ENCODE measurements at regions not wholly inside any gene's neighbourhood (a gene's known extent, or its start where the extent isn't known, plus 50 kb on each side); places are given as distances from the start of the nearest gene placed in this dataset.

DNA sequence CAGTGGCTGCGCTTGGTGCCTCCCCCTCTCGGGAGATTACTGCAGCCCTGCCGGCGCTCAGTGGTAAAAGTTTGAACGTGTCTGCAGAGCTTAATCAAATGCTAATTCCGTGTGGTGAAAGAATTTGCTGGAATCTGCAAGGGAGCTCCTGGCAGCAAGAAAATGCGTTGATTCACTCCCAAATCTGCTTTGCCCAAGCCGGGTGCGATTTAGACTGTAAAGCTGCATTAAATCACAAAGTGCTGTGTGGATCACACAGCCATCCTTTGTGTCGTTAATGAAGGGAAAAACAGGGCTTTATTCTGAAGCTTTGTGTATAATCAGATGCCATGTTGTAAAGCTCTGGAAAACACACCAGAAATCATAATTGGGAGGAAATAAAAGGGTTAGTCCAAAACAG is 444.1 kb downstream of the BCOR start:
- Histone ChIP-seq H4K20me1 (ENCODE audit: insufficient read depth) (no peaks in the 10 kb centered on the region), H3K27me3 (replicated peaks; ENCODE audit: insufficient read depth) (no peaks in the 10 kb centered on the region), H3K9me3 (ENCODE audit: low read depth) (no peaks in the 10 kb centered on the region), H3K36me3 (ENCODE audit: low read depth) (no peaks in the 10 kb centered on the region), H3K4me1 (ENCODE audit: insufficient read depth) (peaks cover 7% of the 10 kb centered on the region), H3K27ac (no peak overlapping the region), H3K9me2 (ENCODE audit: insufficient read depth) (no peaks in the 10 kb centered on the region), H3K9ac (no peak overlapping the region), H3K4me2 (ENCODE audit: unreplicated experiment) (peak overlapping the region; percentile 49), H3F3A (ENCODE audit: insufficient read depth) (no peaks in the 10 kb centered on the region), H2AFZ (no peak overlapping the region), H3K4me3 (no peak overlapping the region), H3K79me2 (ENCODE audit: insufficient read depth) (no peaks in the 10 kb centered on the region)
- 5 to 13% methylated on average over 9 to 10 of the region's 10 CpGs for WGBS, 2 experiments (ENCODE audit: low coverage in 1 of 2, low lambda C conversion rate in 2 of 2, missing lambda C conversion rate in 2 of 2)
- in situ Hi-C loops (cut with MboI): no loop called here
- no peak for TF ChIP-seq EZH2phosphoT487 (IDR thresholded peaks at IDR 0.05; ENCODE audit: insufficient read depth, low read depth)
- TF ChIP-seq EZH2 (IDR thresholded peaks at IDR 0.05; ENCODE audit: insufficient read depth, poor library complexity, severe bottlenecking): no peak
- no peak for DNase-seq

- H3K36me3 ChIP-seq (ENCODE audit: low read depth): no peaks in the 10 kb centered on the region
- no peaks in the 10 kb centered on the region for H4K20me1 ChIP-seq (ENCODE audit: insufficient read depth)
- no peak overlapping the region for H3K4me3 ChIP-seq
- in situ Hi-C loops (cut with MboI): no loop called here
- no peaks in the 10 kb centered on the region for H3K27me3 ChIP-seq (replicated peaks; ENCODE audit: insufficient read depth)
- DNase-seq: no peak
- H3F3A ChIP-seq (ENCODE audit: insufficient read depth): no peaks in the 10 kb centered on the region
- H3K4me1 ChIP-seq (ENCODE audit: insufficient read depth): peaks cover 7% of the 10 kb centered on the region; the same call in 1 of the 2 replicates
- no peak overlapping the region for H2AFZ ChIP-seq
- H3K4me2 ChIP-seq (ENCODE audit: unreplicated experiment): no peak overlapping the region
- 52 to 60% methylated on average over 13 to 14 of the region's 16 CpGs for WGBS, 2 experiments (ENCODE audit: low coverage in 1 of 2, low lambda C conversion rate in 2 of 2, missing lambda C conversion rate in 2 of 2)
- TF ChIP-seq EZH2 (IDR thresholded peaks at IDR 0.05; ENCODE audit: insufficient read depth, poor library complexity, severe bottlenecking): no peak
- no peak for TF ChIP-seq EZH2phosphoT487 (IDR thresholded peaks at IDR 0.05; ENCODE audit: insufficient read depth, low read depth)
- no peak overlapping the region for H3K9ac ChIP-seq
- H3K9me3 ChIP-seq (ENCODE audit: low read depth): no peaks in the 10 kb centered on the region
- no peaks in the 10 kb centered on the region for H3K9me2 ChIP-seq (ENCODE audit: insufficient read depth)
- no peaks in the 10 kb centered on the region for H3K79me2 ChIP-seq (ENCODE audit: insufficient read depth)
- H3K27ac ChIP-seq: no peak overlapping the region
Measured at GRCh38 chrX:39654183-39654925, 443.4 kb downstream of the BCOR start.

DNA sequence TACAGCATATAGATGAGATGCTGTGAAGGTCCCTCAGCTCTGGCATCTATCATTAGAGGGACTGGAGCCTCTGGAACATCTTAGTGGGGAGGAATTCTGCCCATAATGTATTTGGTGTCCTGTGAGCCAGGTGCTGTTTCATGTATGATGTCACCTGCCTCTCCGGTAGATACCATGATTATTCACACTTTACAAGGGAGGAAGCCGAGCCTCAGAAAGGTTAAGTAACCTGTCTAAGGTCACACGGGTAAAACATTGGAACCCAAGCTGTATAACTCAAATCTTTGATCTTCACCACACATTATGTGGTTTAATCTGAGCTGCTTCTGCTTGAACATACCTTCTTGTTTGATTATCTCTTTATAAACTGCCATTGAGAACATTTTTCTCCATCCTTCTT is 442.8 kb downstream of the BCOR start:
- no peaks in the 10 kb centered on the region for H3K27me3 ChIP-seq (replicated peaks; ENCODE audit: insufficient read depth)

GRCh38 chrX:39661116-39661907 is 436.4 kb downstream of the BCOR start:
- no peaks in the 10 kb centered on the region for H3K27me3 ChIP-seq (replicated peaks; ENCODE audit: insufficient read depth)
- in situ Hi-C loops (cut with MboI): no loop called here
- H3K9me2 ChIP-seq (ENCODE audit: insufficient read depth): no peaks in the 10 kb centered on the region
- no peak overlapping the region for H3K27ac ChIP-seq
- no peak overlapping the region for H3K9ac ChIP-seq
- H3K79me2 ChIP-seq (ENCODE audit: insufficient read depth): no peaks in the 10 kb centered on the region
- no peak for DNase-seq
- peaks cover 11% of the 10 kb centered on the region for H3F3A ChIP-seq (ENCODE audit: insufficient read depth)
- H2AFZ ChIP-seq: no peak overlapping the region
- TF ChIP-seq EZH2 (IDR thresholded peaks at IDR 0.05; ENCODE audit: insufficient read depth, poor library complexity, severe bottlenecking): no peak
- no peak for TF ChIP-seq EZH2phosphoT487 (IDR thresholded peaks at IDR 0.05; ENCODE audit: insufficient read depth, low read depth)
- H3K9me3 ChIP-seq (ENCODE audit: low read depth): no peaks in the 10 kb centered on the region
- H3K36me3 ChIP-seq (ENCODE audit: low read depth): no peaks in the 10 kb centered on the region
- no peak overlapping the region for H3K4me2 ChIP-seq (ENCODE audit: unreplicated experiment)
- no peak overlapping the region for H3K4me3 ChIP-seq
- WGBS, 2 experiments (ENCODE audit: low coverage in 1 of 2, low lambda C conversion rate in 2 of 2, missing lambda C conversion rate in 2 of 2): 24 to 26% methylated on average over 6 of the region's 6 CpGs
- peaks cover 16% of the 10 kb centered on the region for H3K4me1 ChIP-seq (ENCODE audit: insufficient read depth)
- H4K20me1 ChIP-seq (ENCODE audit: insufficient read depth): no peaks in the 10 kb centered on the region

More for the DNA sequence above, 442.8 kb downstream of the BCOR start:
- Histone ChIP-seq H3K4me2 (ENCODE audit: unreplicated experiment) (no peak overlapping the region), H3K9ac (no peak overlapping the region), H3K4me3 (no peak overlapping the region), H3K9me2 (ENCODE audit: insufficient read depth) (no peaks in the 10 kb centered on the region), H3K27ac (no peak overlapping the region), H3K9me3 (ENCODE audit: low read depth) (no peaks in the 10 kb centered on the region), H3K79me2 (ENCODE audit: insufficient read depth) (no peaks in the 10 kb centered on the region), H3F3A (ENCODE audit: insufficient read depth) (no peaks in the 10 kb centered on the region), H3K4me1 (ENCODE audit: insufficient read depth) (peaks cover 7% of the 10 kb centered on the region; the same call in 1 of the 2 replicates), H2AFZ (no peak overlapping the region), H4K20me1 (ENCODE audit: insufficient read depth) (no peaks in the 10 kb centered on the region), H3K36me3 (ENCODE audit: low read depth) (no peaks in the 10 kb centered on the region)
- no peak for TF ChIP-seq EZH2phosphoT487 (IDR thresholded peaks at IDR 0.05; ENCODE audit: insufficient read depth, low read depth)
- TF ChIP-seq EZH2 (IDR thresholded peaks at IDR 0.05; ENCODE audit: insufficient read depth, poor library complexity, severe bottlenecking): no peak
- in situ Hi-C loops (cut with MboI): no loop called here
- DNase-seq: no peak
- WGBS, 2 experiments (ENCODE audit: low coverage in 1 of 2, low lambda C conversion rate in 2 of 2, missing lambda C conversion rate in 2 of 2): 91 to 100% methylated on average over 3 of the region's 3 CpGs
